OCI-LY3 (cell line): ENCODE measurements at regions not wholly inside any gene's neighbourhood (a gene's known extent, or its start where the extent isn't known, plus 50 kb on each side); places are given as distances from the start of the nearest gene placed in this dataset.

Experiments
- H2AFZ ChIP-seq: fragments of 200-600, 300-600 bp; shearing (Covaris generic); 2 replicates; pipeline ENCODE4 v1.6.0; 2014; ENCODE audit warnings: antibody characterized with exemption, low read depth, low read length
- H3K27ac ChIP-seq: fragments of 200-600, 300-600 bp; sonication (generic); 2 replicates; pipeline ENCODE4 v1.5.1; 2014; ENCODE audit warnings: mild to moderate bottlenecking, low read length, moderate library complexity, mixed read lengths
- H3K27me3 ChIP-seq: fragments of 200-600, 300-600 bp; sonication (generic); 2 replicates; pipeline ENCODE4 v1.6.1; 2014; ENCODE audit warnings: low read depth, low read length, mixed read lengths
- H3K36me3 ChIP-seq: fragments of 200-600, 300-600 bp; sonication (generic); replicated peaks from 2 replicates; pipeline ENCODE3; 2014; ENCODE audit warnings: low read depth, low read length, mixed read lengths
- H3K4me1 ChIP-seq: fragments of 300-600, 200-600 bp; sonication (generic); 2 replicates; pipeline ENCODE4 v1.6.1; 2014; ENCODE audit warnings: low read length, mixed read lengths
- H3K4me2 ChIP-seq: fragments of 200-600, 300-600 bp; sonication (generic); 2 replicates; pipeline ENCODE4 v1.6.1; 2014; ENCODE audit warnings: low read length, mixed read lengths
- H3K4me3 ChIP-seq: fragments of 300-600, 200-600 bp; sonication (generic); 2 replicates; pipeline ENCODE4 v1.5.1; 2014; ENCODE audit warnings: antibody characterized with exemption, mild to moderate bottlenecking, low read length, moderate library complexity
- H3K79me2 ChIP-seq: fragments of 300-600, 200-600 bp; shearing (Covaris generic); 2 replicates; pipeline ENCODE4 v1.6.1; 2014; ENCODE audit warnings: mild to moderate bottlenecking, low read length, mixed read lengths
- H3K9ac ChIP-seq: fragments of 300-600, 200-600 bp; shearing (Covaris generic); 2 replicates; pipeline ENCODE4 v1.6.0; 2014; ENCODE audit warnings: mild to moderate bottlenecking, low read length, moderate library complexity
- H3K9me3 ChIP-seq: fragments of 200-600, 300-600 bp; shearing (Covaris generic); 2 replicates; pipeline ENCODE4 v1.6.1; 2014; ENCODE audit warnings: low read length, mixed read lengths; ENCODE audit not compliant: insufficient read depth
- H4K20me1 ChIP-seq: fragments of 200-600, 300-600 bp; sonication (generic); 2 replicates; pipeline ENCODE4 v1.6.1; 2016; ENCODE audit warnings: low read length, mixed read lengths; ENCODE audit not compliant: insufficient read depth
- CTCF ChIP-seq: fragments of 200-600, 300-600 bp; sonication (generic); IDR thresholded peaks from 2 replicates; pipeline ENCODE4 v1.5.1; 2014; ENCODE audit warnings: antibody characterized with exemption, low read length, low read depth
- EZH2phosphoT487 ChIP-seq: fragments of 200-600 bp; shearing (Covaris generic); IDR thresholded peaks from 2 replicates; pipeline ENCODE4 v1.6.1; 2018; ENCODE audit warnings: antibody characterized with exemption, mixed run types, low read depth

GRCh38 chr11:105524286-105524685, 85.6 kb upstream of the GRIA4 start:
- H3K27me3 ChIP-seq, result no peaks in the 10 kb centered on the region
- H3K4me3 ChIP-seq, result no peak overlapping the region
- no peak overlapping the region for H3K4me2 ChIP-seq
- H2AFZ ChIP-seq, result no peak overlapping the region
- no peaks in the 10 kb centered on the region for H3K79me2 ChIP-seq
- H3K9me3 ChIP-seq, result no peaks in the 10 kb centered on the region
- no peak overlapping the region for H3K9ac ChIP-seq
- H3K27ac ChIP-seq, result no peak overlapping the region
- H3K36me3 ChIP-seq, result no peaks in the 10 kb centered on the region
- no peak for TF ChIP-seq EZH2phosphoT487
- no peaks in the 10 kb centered on the region for H3K4me1 ChIP-seq
- H4K20me1 ChIP-seq, result no peaks in the 10 kb centered on the region

- Histone ChIP-seq H2AFZ (no peak overlapping the region), H3K79me2 (no peaks in the 10 kb centered on the region), H4K20me1 (no peaks in the 10 kb centered on the region), H3K4me1 (no peaks in the 10 kb centered on the region), H3K9ac (no peak overlapping the region), H3K27ac (no peak overlapping the region), H3K27me3 (no peaks in the 10 kb centered on the region), H3K36me3 (no peaks in the 10 kb centered on the region), H3K4me3 (no peak overlapping the region), H3K4me2 (no peak overlapping the region), H3K9me3 (no peaks in the 10 kb centered on the region)
- no peak for TF ChIP-seq CTCF
- no peak for TF ChIP-seq EZH2phosphoT487
These were observed 89.0 kb upstream of the GRIA4 start for GRCh38 chr11:105520706-105521345.

GRCh38 chr11:105507496-105508254, 102.2 kb upstream of the GRIA4 start:
- no peak overlapping the region for H3K4me3 ChIP-seq
- no peaks in the 10 kb centered on the region for H3K27me3 ChIP-seq
- H3K4me2 ChIP-seq, result no peak overlapping the region
- no peak overlapping the region for H3K27ac ChIP-seq
- no peak overlapping the region for H2AFZ ChIP-seq
- H3K9me3 ChIP-seq, result no peaks in the 10 kb centered on the region
- H4K20me1 ChIP-seq, result no peaks in the 10 kb centered on the region
- TF ChIP-seq EZH2phosphoT487 (no peak), CTCF (no peak)
- no peaks in the 10 kb centered on the region for H3K36me3 ChIP-seq
- no peaks in the 10 kb centered on the region for H3K4me1 ChIP-seq
- H3K9ac ChIP-seq, result no peak overlapping the region
- no peaks in the 10 kb centered on the region for H3K79me2 ChIP-seq

GRCh38 chr11:105492010-105492409, 117.9 kb upstream of the GRIA4 start:
- Histone ChIP-seq H3K4me1 (peaks cover 12% of the 10 kb centered on the region; the same call in 1 of the 2 replicates), H3K79me2 (no peaks in the 10 kb centered on the region), H3K9me3 (no peaks in the 10 kb centered on the region), H2AFZ (no peak overlapping the region), H3K36me3 (no peaks in the 10 kb centered on the region), H3K4me3 (no peak overlapping the region), H4K20me1 (no peaks in the 10 kb centered on the region), H3K27ac (no peak overlapping the region), H3K9ac (no peak overlapping the region), H3K4me2 (no peak overlapping the region), H3K27me3 (no peaks in the 10 kb centered on the region)
- TF ChIP-seq EZH2phosphoT487 (no peak), CTCF (no peak)
